IPS-18a (cell line): ENCODE measurements at regions not wholly inside any gene's neighbourhood (a gene's known extent, or its start where the extent isn't known, plus 50 kb on each side); places are given as distances from the start of the nearest gene placed in this dataset.
"Not testable (repeated sequence)": the region's sequence is repeated elsewhere in the genome, so short reads cannot be mapped to it uniquely, and the experiment has no call there.

Experiments used
- H3K27ac ChIP-seq: one replicate; pipeline ENCODE4 v1.5.1; 2013; ENCODE audit warnings: low read length
- H3K27me3 ChIP-seq: one replicate; pipeline ENCODE4 v1.6.1; 2013; ENCODE audit warnings: mild to moderate bottlenecking, low read length; ENCODE audit not compliant: control insufficient read depth, insufficient read depth
- H3K36me3 ChIP-seq: one replicate; pipeline ENCODE4 v1.6.1; 2013; ENCODE audit warnings: low read depth, low read length; ENCODE audit not compliant: control insufficient read depth
- H3K4me1 ChIP-seq: one replicate; pipeline ENCODE4 v1.6.1; 2013; ENCODE audit warnings: low read depth, low read length; ENCODE audit not compliant: control insufficient read depth
- H3K4me3 ChIP-seq: one replicate; pipeline ENCODE4 v1.5.1; 2013; ENCODE audit warnings: low read length
- H3K9ac ChIP-seq: one replicate; pipeline ENCODE4 v1.6.1; 2013; ENCODE audit warnings: mild to moderate bottlenecking, low read length, moderate library complexity
- H3K9me3 ChIP-seq: one replicate; pipeline ENCODE4 v1.6.1; 2013; ENCODE audit warnings: low read depth, low read length; ENCODE audit not compliant: control insufficient read depth

- Histone ChIP-seq H3K4me3 (no peak overlapping the region), H3K27me3 (no peaks in the 10 kb centered on the region), H3K9me3 (no peaks in the 10 kb centered on the region), H3K36me3 (no peaks in the 10 kb centered on the region), H3K4me1 (peaks cover 8% of the 10 kb centered on the region), H3K27ac (no peak overlapping the region), H3K9ac (no peak overlapping the region)
These were observed 915.3 kb downstream of the FSCB start for GRCh38 chr14:43591776-43592175.

GRCh38 chr14:43587183-43587582, 919.9 kb downstream of the FSCB start:
- Histone ChIP-seq H3K9me3 (peaks cover 5% of the 10 kb centered on the region), H3K36me3 (no peaks in the 10 kb centered on the region), H3K27ac (no peak overlapping the region), H3K4me3 (no peak overlapping the region), H3K4me1 (peaks cover 4% of the 10 kb centered on the region), H3K27me3 (no peaks in the 10 kb centered on the region), H3K9ac (no peak overlapping the region)

GRCh38 chr14:43579671-43580070, 927.4 kb downstream of the FSCB start:
- Histone ChIP-seq H3K27me3 (no peaks in the 10 kb centered on the region), H3K4me3 (no peak overlapping the region), H3K27ac (no peak overlapping the region)

GRCh38 chr14:43568022-43568421, 939.1 kb downstream of the FSCB start:
- Histone ChIP-seq H3K4me3 (no peak overlapping the region), H3K36me3 (no peaks in the 10 kb centered on the region), H3K27me3 (no peaks in the 10 kb centered on the region), H3K4me1 (no peaks in the 10 kb centered on the region), H3K27ac (no peak overlapping the region), H3K9ac (no peak overlapping the region), H3K9me3 (no peaks in the 10 kb centered on the region)

More at GRCh38 chr14:43579671-43580070, 927.4 kb downstream of the FSCB start:
- Histone ChIP-seq H3K9ac (no peak overlapping the region), H3K4me1 (no peaks in the 10 kb centered on the region), H3K36me3 (no peaks in the 10 kb centered on the region), H3K9me3 (peaks cover 10% of the 10 kb centered on the region)

- no peak overlapping the region for H3K4me3 ChIP-seq
- no peaks in the 10 kb centered on the region for H3K27me3 ChIP-seq
- H3K9ac ChIP-seq: no peak overlapping the region
- no peaks in the 10 kb centered on the region for H3K4me1 ChIP-seq
- H3K36me3 ChIP-seq: no peaks in the 10 kb centered on the region
- H3K9me3 ChIP-seq: no peaks in the 10 kb centered on the region
- H3K27ac ChIP-seq: no peak overlapping the region
These were observed 958.7 kb downstream of the FSCB start for GRCh38 chr14:43548368-43548767.

- not testable (repeated sequence) for H3K4me3 ChIP-seq, H3K9me3 ChIP-seq, H3K27ac ChIP-seq, H3K9ac ChIP-seq, H3K4me1 ChIP-seq, H3K27me3 ChIP-seq, H3K36me3 ChIP-seq
These were observed 959.5 kb downstream of the FSCB start for GRCh38 chr14:43547596-43547995.

- H3K9ac ChIP-seq: no peak overlapping the region
- no peaks in the 10 kb centered on the region for H3K9me3 ChIP-seq
- no peak overlapping the region for H3K27ac ChIP-seq
- H3K36me3 ChIP-seq: no peaks in the 10 kb centered on the region
- H3K4me1 ChIP-seq: no peaks in the 10 kb centered on the region
- no peaks in the 10 kb centered on the region for H3K27me3 ChIP-seq
- H3K4me3 ChIP-seq: no peak overlapping the region
These were observed 965.7 kb downstream of the FSCB start for GRCh38 chr14:43541356-43541755.

GRCh38 chr14:43540948-43541347, 966.1 kb downstream of the FSCB start:
- Histone ChIP-seq H3K27ac (no peak overlapping the region), H3K4me3 (no peak overlapping the region), H3K27me3 (no peaks in the 10 kb centered on the region), H3K9me3 (no peaks in the 10 kb centered on the region), H3K36me3 (no peaks in the 10 kb centered on the region), H3K4me1 (no peaks in the 10 kb centered on the region), H3K9ac (no peak overlapping the region)

GRCh38 chr14:43539210-43539609, 967.9 kb downstream of the FSCB start:
- no peak overlapping the region for H3K27ac ChIP-seq
- H3K36me3 ChIP-seq: no peaks in the 10 kb centered on the region
- H3K9ac ChIP-seq: no peak overlapping the region
- H3K4me1 ChIP-seq: no peaks in the 10 kb centered on the region
- H3K9me3 ChIP-seq: no peaks in the 10 kb centered on the region
- no peak overlapping the region for H3K4me3 ChIP-seq
- H3K27me3 ChIP-seq: no peaks in the 10 kb centered on the region

- H3K27me3 ChIP-seq: no peaks in the 10 kb centered on the region
These were observed 971.7 kb downstream of the FSCB start for GRCh38 chr14:43535231-43535838.

GRCh38 chr14:43532825-43533416, 974.2 kb downstream of the FSCB start:
- H3K4me3 ChIP-seq: no peak overlapping the region
- no peaks in the 10 kb centered on the region for H3K27me3 ChIP-seq
- H3K36me3 ChIP-seq: no peaks in the 10 kb centered on the region
- H3K9ac ChIP-seq: no peak overlapping the region
- no peaks in the 10 kb centered on the region for H3K9me3 ChIP-seq
- no peak overlapping the region for H3K27ac ChIP-seq
- H3K4me1 ChIP-seq: no peaks in the 10 kb centered on the region

More at GRCh38 chr14:43535231-43535838, 971.7 kb downstream of the FSCB start:
- H3K9ac ChIP-seq: no peak overlapping the region
- no peaks in the 10 kb centered on the region for H3K9me3 ChIP-seq
- H3K36me3 ChIP-seq: no peaks in the 10 kb centered on the region
- H3K4me3 ChIP-seq: no peak overlapping the region
- no peak overlapping the region for H3K27ac ChIP-seq
- H3K4me1 ChIP-seq: no peaks in the 10 kb centered on the region

GRCh38 chr14:43528321-43528720, 978.8 kb downstream of the FSCB start:
- H3K27ac ChIP-seq: no peak overlapping the region
- no peak overlapping the region for H3K9ac ChIP-seq
- no peaks in the 10 kb centered on the region for H3K27me3 ChIP-seq
- H3K4me3 ChIP-seq: no peak overlapping the region
- no peaks in the 10 kb centered on the region for H3K9me3 ChIP-seq
- no peaks in the 10 kb centered on the region for H3K4me1 ChIP-seq
- no peaks in the 10 kb centered on the region for H3K36me3 ChIP-seq
